ENCODE measurements at regions not wholly inside any gene's neighbourhood (a gene's known extent, or its start where the extent isn't known, plus 50 kb on each side); places are given as distances from the start of the nearest gene placed in this dataset.
A peak's percentile ranks its signal among the peaks of the same experiment; 100 is the strongest.
"Not testable (repeated sequence)": the region's sequence is repeated elsewhere in the genome, so short reads cannot be mapped to it uniquely, and the experiment has no call there.

DNA sequence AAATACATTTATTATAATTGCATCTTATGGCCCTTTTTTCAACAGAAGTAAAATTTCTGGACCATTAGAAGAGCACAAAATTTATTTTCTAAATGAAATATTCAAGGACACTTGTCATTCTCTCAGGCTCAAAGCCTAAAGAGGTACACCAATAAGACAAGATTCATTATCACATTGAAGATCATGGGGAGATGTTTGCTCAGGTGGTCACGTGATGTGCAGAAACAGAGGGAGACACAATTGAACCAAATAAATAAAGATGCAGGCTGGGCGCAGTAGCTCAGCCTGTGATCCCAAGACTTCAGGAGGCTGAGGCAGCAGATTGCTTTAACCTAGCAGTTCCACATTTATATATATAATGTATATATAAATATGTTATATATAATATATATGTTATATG lies 53.2 kb upstream of the TMEM254 start:
- DNase-seq (ENCODE audit: low spot score), result no peak

DNA sequence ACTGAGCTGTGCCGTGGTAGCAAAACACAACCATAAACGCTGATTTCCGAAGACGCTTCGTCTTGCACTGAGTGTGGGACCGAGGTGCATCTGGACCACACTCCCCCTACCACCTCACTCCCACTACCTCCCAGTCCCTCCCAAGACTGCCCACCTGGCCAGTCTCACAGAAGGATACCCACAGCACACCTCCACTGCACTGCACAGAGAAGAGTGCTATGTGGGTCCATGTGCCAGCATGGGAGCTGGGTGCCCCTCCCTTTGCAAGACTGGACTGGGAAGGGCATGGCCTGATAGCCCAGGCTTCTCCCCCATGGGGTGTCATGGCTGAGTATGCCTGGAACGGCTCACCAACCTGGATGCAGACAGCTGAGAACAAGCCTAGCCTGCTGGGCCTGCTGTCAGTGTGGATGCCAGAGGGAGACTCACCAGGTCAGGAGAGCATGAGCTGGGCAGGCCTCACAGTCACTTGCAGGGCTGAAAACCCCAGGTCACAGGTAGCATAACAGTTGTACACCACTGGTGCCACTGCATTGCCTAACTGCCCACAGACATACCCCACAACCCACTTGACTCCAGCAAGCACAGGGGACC lies 56.0 kb upstream of the TMEM254 start:
- FAIRE-seq, result peak; percentile 74
- not testable (repeated sequence) for DNase-seq (ENCODE audit: low spot score)

More for the DNA sequence above, 53.2 kb upstream of the TMEM254 start:
- no peak for FAIRE-seq

DNA sequence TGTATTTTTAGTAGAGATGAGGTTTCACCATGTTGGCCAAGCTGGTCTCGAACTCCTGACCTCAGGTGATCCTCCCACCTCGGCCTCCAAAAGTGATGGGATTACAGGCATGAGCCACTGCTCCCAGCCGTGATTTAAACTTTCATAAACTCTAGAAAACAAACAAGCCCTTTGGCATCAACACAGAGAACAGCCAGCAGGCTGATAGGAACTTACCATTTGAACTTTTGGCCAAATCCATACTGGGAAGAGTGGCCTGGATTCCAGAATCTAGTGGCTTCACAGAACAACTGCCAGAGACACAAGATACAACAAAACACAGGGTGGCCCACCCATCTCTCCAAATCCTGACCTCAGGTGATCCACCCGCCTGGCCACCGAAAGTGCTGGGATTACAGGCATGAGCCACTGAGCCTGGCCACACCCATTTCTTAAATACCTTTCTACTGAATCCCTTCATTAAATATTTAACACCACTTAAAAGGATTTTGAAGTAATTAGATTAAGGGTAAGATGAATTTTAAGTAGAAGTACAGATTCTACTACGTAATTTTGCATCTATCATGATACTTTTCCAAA lies 60.0 kb upstream of the TMEM254 start:
- FAIRE-seq; DNase-seq (ENCODE audit: low spot score): not testable (repeated sequence)

DNA sequence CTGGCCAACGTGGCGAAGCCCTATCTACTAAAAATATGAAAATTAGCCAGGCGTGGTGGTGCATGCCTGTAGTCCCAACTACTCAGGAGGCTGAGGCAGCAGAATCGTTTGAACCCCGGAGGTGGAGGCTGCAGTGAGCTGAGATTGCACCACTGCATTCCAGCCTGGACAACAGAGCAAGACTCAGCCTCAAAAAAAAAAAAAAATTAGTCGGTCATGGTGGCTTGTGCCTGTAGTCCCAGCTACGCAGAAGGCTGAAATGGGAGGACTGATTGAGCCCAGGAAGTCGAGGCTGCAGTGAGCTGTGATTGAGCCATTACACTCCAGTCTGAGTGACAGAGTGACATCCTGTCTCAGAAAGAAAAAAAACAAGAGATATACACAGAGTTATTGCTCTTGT lies 61.3 kb upstream of the TMEM254 start:
- not testable (repeated sequence) for FAIRE-seq

DNA sequence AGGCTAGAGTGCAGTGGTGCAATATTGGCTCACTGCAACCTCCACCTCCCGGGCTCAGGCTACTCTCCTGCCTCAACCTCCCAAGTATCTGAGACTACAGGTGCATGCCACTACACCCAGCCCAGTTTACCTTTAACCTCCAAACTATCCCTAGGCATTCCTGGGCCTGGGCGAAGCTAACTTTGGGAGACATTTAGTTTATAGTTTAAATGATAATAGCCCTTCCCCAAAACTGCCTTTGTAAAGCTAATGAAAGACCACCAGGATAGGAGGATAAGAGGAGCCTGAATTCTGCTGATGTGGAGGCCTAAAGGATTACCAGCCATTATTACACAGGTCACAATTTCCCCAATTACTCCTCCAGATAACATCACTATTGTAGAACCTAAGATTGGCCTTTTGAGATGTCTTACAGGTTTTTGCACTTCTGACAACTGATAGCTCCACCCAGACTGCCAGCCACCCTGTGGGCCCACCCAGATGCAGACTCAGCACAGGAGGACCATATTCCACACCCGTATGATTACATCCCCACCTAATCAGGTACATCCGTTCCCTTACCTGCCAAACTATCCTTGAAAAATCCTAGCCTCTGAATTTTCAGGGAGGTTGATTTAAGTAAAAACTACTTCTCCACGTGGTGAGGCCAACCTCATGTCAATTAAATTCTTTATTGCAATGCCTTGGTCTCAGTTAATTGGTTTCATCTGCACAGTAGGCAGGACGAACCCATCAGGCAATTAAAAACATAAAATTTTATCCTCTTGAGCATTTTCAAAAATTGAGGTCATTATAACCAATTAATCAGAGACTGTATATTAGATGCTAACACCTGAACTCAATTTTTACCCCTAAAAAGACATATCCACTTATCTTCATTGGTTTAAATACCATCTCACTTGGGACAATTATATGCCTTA lies 62.3 kb upstream of the TMEM254 start:
- DNase-seq (ENCODE audit: low spot score), result no peak
- FAIRE-seq, result no peak

More for the DNA sequence above, 61.3 kb upstream of the TMEM254 start:
- DNase-seq (ENCODE audit: low spot score), result not testable (repeated sequence)

DNA sequence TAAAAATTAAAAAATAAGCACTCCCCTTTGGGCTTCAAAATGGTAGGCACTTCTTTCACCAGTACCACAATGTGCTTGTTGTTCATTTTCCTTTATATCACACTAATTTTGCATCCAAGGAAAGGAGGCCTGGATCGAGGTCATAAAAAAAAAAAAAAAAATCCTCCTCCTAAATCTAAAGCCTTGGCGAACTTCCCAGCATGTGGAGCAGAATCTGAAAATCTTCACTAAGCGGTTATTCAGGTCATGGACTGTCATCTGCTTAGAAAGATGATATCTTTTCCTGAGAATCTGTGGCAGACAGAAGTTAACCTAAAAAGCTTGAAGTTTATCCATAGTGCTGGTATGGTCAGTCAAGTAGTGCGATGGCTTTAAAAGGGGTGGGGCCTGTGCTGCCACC lies 64.2 kb upstream of the SFTPD start:
- FAIRE-seq; DNase-seq (ENCODE audit: low spot score): not testable (repeated sequence)

DNA sequence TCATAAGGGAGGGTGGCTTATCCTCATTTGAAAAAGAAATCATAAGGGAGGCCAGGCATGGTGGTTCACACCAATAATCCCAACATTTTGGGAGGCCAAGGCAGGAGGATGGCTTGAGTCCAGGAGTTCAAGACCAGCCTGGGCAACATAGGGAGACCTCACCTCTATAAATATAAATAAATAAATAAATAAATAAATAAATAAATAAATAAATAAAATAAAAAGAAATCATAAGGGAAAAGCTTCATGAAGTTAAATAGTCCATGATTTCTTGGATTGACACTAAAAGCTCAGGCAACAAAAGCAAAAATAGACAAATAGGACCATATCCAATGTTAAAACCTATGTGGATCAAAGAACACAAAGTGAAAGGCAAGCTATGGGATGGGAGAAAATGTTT lies 62.2 kb upstream of the SFTPD start:
- not testable (repeated sequence) for FAIRE-seq; DNase-seq (ENCODE audit: low spot score)

DNA sequence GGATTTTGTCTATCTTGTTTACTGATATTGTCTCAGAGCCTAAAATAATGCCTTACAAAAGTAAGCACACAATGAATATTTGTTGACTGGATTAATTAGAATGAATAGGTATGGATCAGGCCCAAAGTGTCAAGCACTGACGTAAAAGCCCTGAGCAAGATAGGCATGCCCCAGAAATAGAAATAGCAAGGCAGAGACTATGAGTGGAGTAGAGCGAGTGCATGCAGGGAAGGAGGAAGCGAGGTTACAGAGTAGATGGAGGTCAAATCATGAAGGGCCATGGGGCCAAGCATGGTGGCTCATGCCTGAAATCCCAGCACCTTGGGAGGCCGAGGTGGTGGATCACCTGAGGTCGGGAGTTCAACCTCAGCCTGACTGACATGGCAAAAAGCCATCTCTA lies 51.6 kb upstream of the SFTPD start:
- DNase-seq (ENCODE audit: low spot score) (no peak), FAIRE-seq (no peak)
